ENCODE measurements at regions not wholly inside any gene's neighbourhood (a gene's known extent, or its start where the extent isn't known, plus 50 kb on each side); places are given as distances from the start of the nearest gene placed in this dataset.

DNA sequence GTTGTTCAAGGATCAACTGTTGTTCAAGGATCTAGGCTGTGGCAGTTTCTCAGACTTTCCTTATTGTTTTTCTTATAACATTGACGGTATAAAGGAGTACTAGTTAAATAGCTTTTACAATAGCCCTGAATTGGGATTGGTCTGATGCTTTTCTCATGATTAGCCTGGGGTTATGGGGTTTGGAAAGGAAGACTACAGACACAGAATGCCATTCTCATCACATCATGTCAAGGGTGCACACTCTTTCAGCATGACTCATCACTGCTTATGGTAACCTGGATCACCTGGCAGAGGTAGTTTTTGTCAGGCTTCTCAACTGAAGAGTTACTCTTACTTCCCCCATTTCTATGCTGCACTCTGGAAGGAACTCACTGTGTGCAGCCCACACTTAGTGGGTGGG lies 194.2 kb upstream of the NPSR1 start:
- Mint-ChIP-seq H3K27me3 (ENCODE audit: insufficient read depth, unreplicated experiment) (peaks cover 4% of the 10 kb centered on the region), H3K36me3 (ENCODE audit: insufficient read depth, unreplicated experiment) (no peaks in the 10 kb centered on the region), H3K4me1 (ENCODE audit: low read depth, unreplicated experiment) (peaks cover 7% of the 10 kb centered on the region), H3K27ac (ENCODE audit: unreplicated experiment) (no peak overlapping the region), H3K9me3 (ENCODE audit: unreplicated experiment) (peaks cover 32% of the 10 kb centered on the region), H3K4me3 (ENCODE audit: unreplicated experiment) (no peak overlapping the region)
- Histone ChIP-seq H3K36me3 (ENCODE audit: control insufficient read depth, insufficient read depth, low read length) (no peaks in the 10 kb centered on the region), H3K4me1 (peaks cover 11% of the 10 kb centered on the region), H3K9me3 (peaks cover 4% of the 10 kb centered on the region; the same call in 1 of the 2 replicates), H3K4me3 (ENCODE audit: low read depth, low read length) (no peak overlapping the region), H3K27me3 (replicated peaks; ENCODE audit: control insufficient read depth, insufficient read depth, low read length) (no peaks in the 10 kb centered on the region)
- DNase-seq = peak; percentile 7 to 37
- intact Hi-C loops (cut with micrococcal nuclease; ENCODE audit: unreplicated experiment) = no loop called here
- TF ChIP-seq, protein P1, sequence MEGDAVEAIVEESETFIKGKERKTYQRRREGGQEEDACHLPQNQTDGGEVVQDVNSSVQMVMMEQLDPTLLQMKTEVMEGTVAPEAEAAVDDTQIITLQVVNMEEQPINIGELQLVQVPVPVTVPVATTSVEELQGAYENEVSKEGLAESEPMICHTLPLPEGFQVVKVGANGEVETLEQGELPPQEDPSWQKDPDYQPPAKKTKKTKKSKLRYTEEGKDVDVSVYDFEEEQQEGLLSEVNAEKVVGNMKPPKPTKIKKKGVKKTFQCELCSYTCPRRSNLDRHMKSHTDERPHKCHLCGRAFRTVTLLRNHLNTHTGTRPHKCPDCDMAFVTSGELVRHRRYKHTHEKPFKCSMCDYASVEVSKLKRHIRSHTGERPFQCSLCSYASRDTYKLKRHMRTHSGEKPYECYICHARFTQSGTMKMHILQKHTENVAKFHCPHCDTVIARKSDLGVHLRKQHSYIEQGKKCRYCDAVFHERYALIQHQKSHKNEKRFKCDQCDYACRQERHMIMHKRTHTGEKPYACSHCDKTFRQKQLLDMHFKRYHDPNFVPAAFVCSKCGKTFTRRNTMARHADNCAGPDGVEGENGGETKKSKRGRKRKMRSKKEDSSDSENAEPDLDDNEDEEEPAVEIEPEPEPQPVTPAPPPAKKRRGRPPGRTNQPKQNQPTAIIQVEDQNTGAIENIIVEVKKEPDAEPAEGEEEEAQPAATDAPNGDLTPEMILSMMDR (IDR thresholded peaks at IDR 0.05; ENCODE audit: insufficient read depth in 1 of 2, low read depth in 1 of 2, low read length in 1 of 2, severe bottlenecking in 1 of 2, unreplicated experiment in 1 of 2) = no peak
- no TSS peak for BruUV-seq (replicated peaks)
- CTCF ChIA-PET = no interaction called here
- POLR2A ChIA-PET = no interaction called here

DNA sequence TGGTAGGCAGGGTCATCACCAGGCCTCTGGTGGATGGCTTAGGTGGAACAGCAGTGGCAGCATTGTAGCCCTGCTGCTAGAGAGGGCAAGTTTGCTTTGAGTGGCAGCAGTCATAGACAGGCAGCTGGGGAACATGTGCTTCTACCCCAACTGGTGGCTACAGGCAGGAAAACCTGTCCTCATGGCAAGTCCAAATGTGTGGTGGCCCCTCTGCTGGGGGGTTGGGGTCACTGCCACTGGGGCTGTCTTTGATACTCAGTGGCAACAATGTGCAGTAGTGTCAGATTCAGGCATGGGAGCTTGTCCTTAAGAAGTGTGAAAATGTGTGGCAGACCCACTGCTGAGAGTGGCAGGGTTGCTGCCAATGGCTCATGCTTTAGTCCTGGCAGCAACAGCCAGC lies 186.2 kb upstream of the NPSR1 start:
- H3K4me3 Mint-ChIP-seq (ENCODE audit: unreplicated experiment) = no peak overlapping the region
- POLR2A ChIA-PET = no interaction called here
- H3K4me1 Mint-ChIP-seq (ENCODE audit: low read depth, unreplicated experiment) = no peaks in the 10 kb centered on the region
- no peaks in the 10 kb centered on the region for H3K27me3 ChIP-seq (replicated peaks; ENCODE audit: control insufficient read depth, insufficient read depth, low read length)
- H3K36me3 ChIP-seq (ENCODE audit: control insufficient read depth, insufficient read depth, low read length) = no peaks in the 10 kb centered on the region
- peaks cover 12% of the 10 kb centered on the region; the same call in 1 of the 2 replicates for H3K9me3 ChIP-seq
- CTCF ChIA-PET = no interaction called here
- H3K4me3 ChIP-seq (ENCODE audit: low read depth, low read length) = no peak overlapping the region
- H3K4me1 ChIP-seq = no peaks in the 10 kb centered on the region
- TF ChIP-seq, protein P1 (IDR thresholded peaks at IDR 0.05; ENCODE audit: insufficient read depth in 1 of 2, low read depth in 1 of 2, low read length in 1 of 2, severe bottlenecking in 1 of 2, unreplicated experiment in 1 of 2) = no peak
- BruUV-seq (replicated peaks) = no TSS peak
- no peak for DNase-seq
- H3K9me3 Mint-ChIP-seq (ENCODE audit: unreplicated experiment) = peaks cover 10% of the 10 kb centered on the region
- H3K27me3 Mint-ChIP-seq (ENCODE audit: insufficient read depth, unreplicated experiment) = peaks cover 4% of the 10 kb centered on the region
- H3K36me3 Mint-ChIP-seq (ENCODE audit: insufficient read depth, unreplicated experiment) = no peaks in the 10 kb centered on the region
- intact Hi-C loops (cut with micrococcal nuclease; ENCODE audit: unreplicated experiment) = no loop called here
- no peak overlapping the region for H3K27ac Mint-ChIP-seq (ENCODE audit: unreplicated experiment)

DNA sequence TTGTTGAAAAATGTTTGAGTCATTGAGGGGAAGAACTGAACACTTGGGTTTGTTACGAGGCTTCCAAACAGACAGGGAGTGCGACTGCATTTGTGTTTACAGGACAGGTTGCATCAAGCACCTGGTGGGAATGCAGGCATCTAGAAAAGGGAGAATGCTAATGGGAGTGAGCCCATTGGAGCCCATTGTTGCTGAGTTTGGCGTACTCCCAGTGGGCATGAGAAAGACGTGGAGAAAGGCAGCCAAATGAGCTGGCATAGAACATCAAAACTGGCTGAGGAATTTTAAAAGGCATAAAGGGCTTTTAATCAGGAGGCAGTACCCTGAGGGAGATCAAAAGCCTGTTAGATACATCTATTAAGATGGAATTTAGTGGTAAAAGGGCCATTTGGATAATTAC lies 171.6 kb upstream of the NPSR1 start:
- no TSS peak for BruUV-seq (replicated peaks)
- intact Hi-C loops (cut with micrococcal nuclease; ENCODE audit: unreplicated experiment) = no loop called here
- Mint-ChIP-seq H3K27me3 (ENCODE audit: insufficient read depth, unreplicated experiment) (peaks cover 5% of the 10 kb centered on the region), H3K4me3 (ENCODE audit: unreplicated experiment) (no peak overlapping the region), H3K4me1 (ENCODE audit: low read depth, unreplicated experiment) (no peaks in the 10 kb centered on the region), H3K36me3 (ENCODE audit: insufficient read depth, unreplicated experiment) (no peaks in the 10 kb centered on the region), H3K27ac (ENCODE audit: unreplicated experiment) (no peak overlapping the region), H3K9me3 (ENCODE audit: unreplicated experiment) (no peaks in the 10 kb centered on the region)
- ChIA-PET CTCF (no interaction called here), POLR2A (no interaction called here)
- TF ChIP-seq, protein P1 (IDR thresholded peaks at IDR 0.05; ENCODE audit: insufficient read depth in 1 of 2, low read depth in 1 of 2, low read length in 1 of 2, severe bottlenecking in 1 of 2, unreplicated experiment in 1 of 2) = no peak
- Histone ChIP-seq H3K27me3 (replicated peaks; ENCODE audit: control insufficient read depth, insufficient read depth, low read length) (no peaks in the 10 kb centered on the region), H3K4me3 (ENCODE audit: low read depth, low read length) (no peak overlapping the region), H3K9me3 (no peaks in the 10 kb centered on the region), H3K36me3 (ENCODE audit: control insufficient read depth, insufficient read depth, low read length) (no peaks in the 10 kb centered on the region), H3K4me1 (no peaks in the 10 kb centered on the region)
- DNase-seq = no peak
